PC-9 (cell line): ENCODE measurements at regions not wholly inside any gene's neighbourhood (a gene's known extent, or its start where the extent isn't known, plus 50 kb on each side); places are given as distances from the start of the nearest gene placed in this dataset.

Experiments used
- CTCF ChIP-seq: fragments of 200-600 bp; sonication (generic); conservative IDR thresholded peaks from 2 replicates; pipeline ENCODE4 v1.6.1; 2017; ENCODE audit warnings: mixed run types, antibody characterized with exemption, mild to moderate bottlenecking, moderate library complexity
- EZH2 ChIP-seq: fragments of 200-600 bp; sonication (generic); IDR thresholded peaks from 2 replicates; pipeline ENCODE4 v1.8.0; 2017; ENCODE audit warnings: antibody characterized with exemption, low read depth

GRCh38 chr3:164064298-164064697 is 1014.0 kb downstream of the SI start:
- TF ChIP-seq CTCF (no peak), EZH2 (no peak)
